GM19324 (cell line): ENCODE measurements at regions not wholly inside any gene's neighbourhood (a gene's known extent, or its start where the extent isn't known, plus 50 kb on each side); places are given as distances from the start of the nearest gene placed in this dataset.
"Not testable (repeated sequence)": the region's sequence is repeated elsewhere in the genome, so short reads cannot be mapped to it uniquely, and the experiment has no call there.

Source experiments
- ATAC-seq: cut with Tn5 transposase; IDR thresholded peaks from one replicate; pipeline ENCODE4 v1.9.1; 2021; ENCODE audit warnings: mild to moderate bottlenecking, moderate library complexity; ENCODE audit not compliant: unreplicated experiment, low FRiP score

GRCh38 chr17:77036841-77037381, 103.9 kb upstream of the SEC14L1 start:
- ATAC-seq, result no peak

GRCh38 chr17:77037943-77038342, 102.8 kb upstream of the SEC14L1 start:
- ATAC-seq, result no peak

- no peak for ATAC-seq
Measured at GRCh38 chr17:77038884-77039555, 101.7 kb upstream of the SEC14L1 start.

GRCh38 chr17:77042476-77043231, 98.1 kb upstream of the SEC14L1 start:
- ATAC-seq, result no peak

DNA sequence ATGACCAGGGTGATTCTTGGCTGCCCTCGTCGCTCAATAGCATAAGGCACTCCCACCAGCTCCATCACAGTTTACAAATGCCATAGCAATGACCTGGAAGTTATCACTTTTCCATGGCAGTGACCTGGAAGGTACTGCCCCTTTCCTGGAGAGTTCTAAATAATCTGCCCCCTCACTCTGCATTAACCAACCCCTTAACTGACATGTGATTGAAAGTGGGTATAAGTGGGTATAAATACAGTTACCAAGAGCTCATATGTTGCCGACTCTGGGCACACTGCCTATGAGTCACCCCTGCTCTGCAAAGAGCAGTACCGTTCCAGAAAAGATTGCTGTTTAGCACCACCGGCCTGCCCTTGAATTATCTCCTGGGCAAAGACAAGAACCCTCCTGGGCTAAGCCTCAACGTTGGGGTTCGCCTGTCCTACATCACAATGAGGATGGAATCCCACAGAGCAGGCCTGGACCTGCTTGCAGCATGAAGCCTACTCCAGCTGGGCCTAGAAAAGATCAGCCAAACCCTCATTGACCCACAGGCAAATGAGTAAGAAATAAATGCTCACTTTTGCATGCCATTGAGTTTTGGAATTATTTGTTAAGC, 95.2 kb upstream of the SEC14L1 start:
- no peak for ATAC-seq

- ATAC-seq, result no peak
Measured at GRCh38 chr17:77049440-77049839, 91.3 kb upstream of the SEC14L1 start.

- not testable (repeated sequence) for ATAC-seq
Measured at GRCh38 chr17:77050901-77051300, 89.9 kb upstream of the SEC14L1 start.

GRCh38 chr17:77054936-77055335, 85.8 kb upstream of the SEC14L1 start:
- no peak for ATAC-seq

- ATAC-seq, result no peak
Measured at GRCh38 chr17:77055453-77055852, 85.3 kb upstream of the SEC14L1 start.

GRCh38 chr17:77058016-77058415, 82.8 kb upstream of the SEC14L1 start:
- ATAC-seq, result no peak

DNA sequence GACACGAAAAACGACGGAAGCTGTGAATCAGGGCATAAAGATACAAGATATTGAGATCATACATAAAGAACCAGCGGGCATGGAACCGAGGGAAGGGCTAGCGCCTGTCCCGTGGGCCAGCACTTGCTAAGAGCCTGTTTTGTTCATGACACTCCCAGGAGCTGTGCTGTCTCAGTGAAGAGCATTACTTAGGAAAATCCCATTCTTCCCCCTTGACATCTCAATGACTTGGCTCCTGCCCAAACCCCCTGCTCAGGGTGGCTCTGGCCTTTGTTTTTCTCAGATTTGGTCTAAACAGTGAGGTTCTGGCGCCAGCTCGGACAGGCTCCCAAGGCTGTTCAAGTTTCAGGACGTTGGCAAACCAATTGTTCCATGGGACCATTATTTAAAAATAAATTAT, 79.1 kb upstream of the SEC14L1 start:
- ATAC-seq, result no peak

DNA sequence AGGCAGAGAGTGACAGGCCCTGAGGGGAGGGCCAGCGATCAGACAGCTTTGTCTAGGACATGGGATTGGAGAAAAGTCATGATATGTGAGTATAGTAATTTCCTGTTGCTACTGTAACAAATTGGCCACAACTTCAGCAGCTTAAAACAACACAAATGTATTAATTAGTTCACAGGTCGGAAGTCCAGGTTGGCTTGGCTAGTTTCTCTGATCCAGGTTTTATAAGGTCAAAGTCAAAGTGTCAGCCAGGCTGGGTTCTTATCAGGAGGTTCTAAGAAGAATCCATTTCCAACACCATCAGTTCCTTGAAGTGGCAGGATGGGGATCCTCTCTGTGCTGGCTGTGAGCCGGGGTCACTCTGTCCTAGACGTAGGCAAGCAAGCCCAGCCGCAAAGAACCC, 76.2 kb upstream of the SEC14L1 start:
- no peak for ATAC-seq

DNA sequence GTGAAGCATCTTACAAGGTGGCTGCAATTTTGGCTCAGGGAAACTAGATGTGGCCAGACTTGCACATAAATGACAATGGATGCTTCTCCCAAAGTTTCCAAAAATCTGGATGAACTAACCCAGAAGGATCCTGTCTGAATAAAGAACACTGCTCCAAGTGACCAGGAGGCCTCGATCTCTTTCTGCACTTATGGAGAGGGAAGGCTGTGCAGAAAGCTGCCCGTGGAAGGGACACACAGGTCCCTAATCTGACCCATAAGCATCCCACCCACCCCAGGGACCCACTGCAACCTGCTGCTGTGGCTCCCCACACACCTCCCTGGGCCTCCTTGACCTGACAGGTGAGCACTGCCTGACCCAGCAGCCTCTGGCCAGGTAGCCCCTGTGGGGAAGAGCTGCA, 74.6 kb upstream of the SEC14L1 start:
- no peak for ATAC-seq

- ATAC-seq, result not testable (repeated sequence)
Measured at GRCh38 chr17:77066726-77067409, 73.9 kb upstream of the SEC14L1 start.

DNA sequence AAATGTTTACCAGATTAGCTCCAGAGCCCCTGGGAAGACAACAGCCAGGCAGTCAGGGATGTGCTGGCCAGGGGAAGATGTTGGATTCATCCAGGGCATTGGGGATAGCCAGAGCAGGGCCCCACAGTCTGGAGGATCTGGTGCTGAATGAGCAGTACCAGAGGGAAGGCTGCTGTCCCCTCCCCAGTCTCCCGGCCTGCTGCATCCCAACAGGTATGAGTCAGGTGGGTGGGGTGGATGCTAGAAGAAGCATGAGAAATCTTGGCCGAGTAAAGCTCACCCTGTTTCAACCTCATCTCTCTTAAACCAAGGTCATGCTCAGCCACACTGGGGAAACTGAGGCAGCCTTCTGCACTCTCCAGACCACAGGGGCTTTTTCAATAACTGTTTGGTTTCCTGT, 71.9 kb upstream of the SEC14L1 start:
- no peak for ATAC-seq

DNA sequence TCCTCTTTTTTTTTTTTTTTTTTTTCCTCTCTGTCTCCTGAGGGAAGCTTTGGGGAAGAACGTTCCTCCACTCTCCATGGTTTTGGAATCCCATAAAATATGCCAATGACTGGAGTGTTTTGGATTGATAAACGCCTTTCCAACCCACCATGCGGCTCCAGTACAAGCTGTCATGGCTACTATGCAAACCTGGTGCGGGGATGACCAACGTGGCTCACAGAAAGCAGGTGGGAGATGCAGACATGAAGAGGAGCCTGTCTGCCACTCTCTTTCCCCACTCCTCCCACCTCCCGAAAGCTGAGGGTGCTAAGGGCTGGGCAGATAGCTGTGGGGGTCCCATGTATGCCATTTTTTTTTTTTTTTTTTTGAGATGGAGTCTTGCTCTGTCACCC, 69.9 kb upstream of the SEC14L1 start:
- no peak for ATAC-seq

DNA sequence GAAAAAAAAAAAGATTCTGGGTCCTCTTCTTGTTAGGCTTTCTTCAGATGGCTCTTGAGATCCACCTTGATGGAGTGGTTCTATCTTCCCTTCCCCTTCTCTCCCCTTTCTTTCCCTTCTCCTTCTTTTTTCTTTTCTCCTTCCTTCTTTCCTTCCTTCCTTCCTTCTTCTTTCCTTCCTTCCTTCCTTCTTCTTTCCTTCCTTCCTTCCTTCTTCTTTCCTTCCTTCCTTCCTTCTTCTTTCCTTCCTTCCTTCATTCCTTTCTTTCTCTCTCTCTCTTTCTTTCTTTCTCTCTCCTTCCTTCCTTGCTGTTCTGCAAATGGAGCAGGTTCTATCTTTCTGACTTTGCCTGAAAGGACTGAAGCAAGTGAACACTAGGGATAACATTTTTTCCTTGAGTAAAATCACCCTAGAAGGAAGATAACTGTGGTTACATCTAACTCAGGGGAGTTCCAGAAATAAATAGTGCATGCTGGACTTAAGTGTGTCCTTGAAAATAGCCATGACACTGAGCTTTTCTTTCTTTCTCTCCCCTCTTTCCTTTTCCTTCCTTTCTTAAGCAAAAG, 68.8 kb upstream of the SEC14L1 start:
- no peak for ATAC-seq

GRCh38 chr17:77072670-77073069, 68.1 kb upstream of the SEC14L1 start:
- ATAC-seq, result no peak

DNA sequence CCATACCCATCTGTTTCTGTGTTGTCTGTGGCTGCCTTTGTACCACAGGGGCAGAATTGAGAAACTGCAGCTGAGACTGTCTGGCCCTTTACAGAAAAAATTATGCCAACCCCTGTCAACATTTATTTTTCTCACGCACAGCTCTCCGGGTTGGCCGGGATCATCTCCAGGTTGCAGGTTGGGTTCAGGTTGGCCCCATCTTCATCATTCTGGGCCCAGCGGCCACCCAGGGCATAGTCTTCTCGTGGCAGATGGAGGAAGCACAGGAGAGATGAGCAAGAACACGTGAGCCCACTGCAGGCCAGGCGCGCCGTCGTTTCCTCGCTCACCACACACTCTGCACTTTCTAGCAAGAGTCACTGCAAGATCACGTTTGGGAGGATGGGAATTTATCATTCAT, 66.1 kb upstream of the SEC14L1 start:
- no peak for ATAC-seq

GRCh38 chr17:77076124-77076830, 64.5 kb upstream of the SEC14L1 start:
- ATAC-seq, result no peak
